Body of pancreas (tissue), 4 donors: ENCODE measurements at regions not wholly inside any gene's neighbourhood (a gene's known extent, or its start where the extent isn't known, plus 50 kb on each side); places are given as distances from the start of the nearest gene placed in this dataset.

Source experiments
- ATAC-seq: fragments of 150-250 bp; one replicate; pipeline ENCODE4 v1.9.1; 2016
- DNase-seq, 4 donors: peaks; one replicate each; pipeline ENCODE4 v3.0.0-alpha.2; 2019
- H3K27ac ChIP-seq, 4 donors: fragments of 200-600 bp; sonication (generic); 1 replicate in 3 of 4; 2 replicates in 1 of 4; pipeline versions ENCODE4 v1.5.1 to v1.6.1; 2016 to 2019; ENCODE audit warnings: mild to moderate bottlenecking in 1 of 4, mixed read lengths in 1 of 4, moderate library complexity in 1 of 4
- H3K27me3 ChIP-seq, 2 donors: fragments of 200-600 bp; sonication (generic); one replicate each; pipeline ENCODE4 v1.6.0; 2016; ENCODE audit warnings: mild to moderate bottlenecking in 1 of 2
- H3K36me3 ChIP-seq, 2 donors: fragments of 200-600 bp; sonication (generic); replicated peaks in 1 of 2; 2 replicates each; pipeline ENCODE4 v1.5.1; 2016; ENCODE audit warnings: low read depth in 2 of 2; ENCODE audit not compliant: insufficient read depth in 1 of 2
- H3K4me1 ChIP-seq: fragments of 200-600 bp; sonication (generic); one replicate; pipeline ENCODE4 v1.6.0; 2016
- H3K4me3 ChIP-seq, 2 donors: fragments of 200-600 bp; sonication (generic); 1 replicate in 1 of 2; 2 replicates in 1 of 2; pipeline ENCODE4 v1.5.1; 2016 to 2019
- H3K9me3 ChIP-seq, 3 donors: fragments of 200-600 bp; sonication (generic); 1 replicate in 2 of 3; 2 replicates in 1 of 3; pipeline ENCODE4 v1.5.1; 2016
- POLR2A ChIP-seq, 3 donors: fragments of 450-650 bp; IDR thresholded peaks; one replicate each; pipeline ENCODE4 v1.6.1; 2016; ENCODE audit warnings: antibody characterized with exemption in 3 of 3, mild to moderate bottlenecking in 2 of 3
- WGBS, 2 donors: methylation state at CpG; one replicate each; pipeline ENCODE4 v1.1.5; 2017; 5-methylcytosine and 5-hydroxymethylcytosine counted together
- intact Hi-C: fragments of 100-400 bp; cut with DNase I; formaldehyde crosslinking; loops from one replicate; pipeline ENCODE4 v1.15.1; 2023
- TF ChIP-seq, protein P1 (sequence below), 7 experiments: fragments of 450-650 bp in 4 of 7; fragments of 200-600 bp in 3 of 7; sonication (generic) in 3 of 7; IDR thresholded peaks; one replicate each; pipeline ENCODE4 v1.5.1; 2016 to 2019; ENCODE audit warnings: antibody characterized with exemption in 7 of 7

DNA sequence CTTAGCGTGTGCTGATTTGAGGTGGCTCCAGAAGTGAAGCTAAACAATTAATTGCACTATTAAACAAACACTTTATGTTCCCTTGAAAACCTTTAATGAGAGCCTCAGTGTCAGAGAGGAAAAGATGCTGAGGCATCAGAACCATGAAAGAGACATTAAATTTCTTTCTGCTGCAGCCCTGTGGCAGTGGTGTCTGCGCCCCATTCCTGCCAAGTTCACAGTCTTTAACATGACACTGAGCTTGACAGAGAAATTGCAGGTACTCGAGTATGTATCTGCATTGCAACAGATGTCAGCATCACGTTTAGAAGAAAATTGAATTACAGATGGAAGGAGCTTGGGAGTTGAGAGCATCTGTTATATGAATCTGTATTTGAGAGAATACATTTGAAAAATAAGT is 111.3 kb upstream of the CREB1 start:
- DNase-seq (no peak), ATAC-seq (no peak)
- no peak for TF ChIP-seq POLR2A (IDR thresholded peaks at IDR 0.05)
- TF ChIP-seq, protein P1, sequence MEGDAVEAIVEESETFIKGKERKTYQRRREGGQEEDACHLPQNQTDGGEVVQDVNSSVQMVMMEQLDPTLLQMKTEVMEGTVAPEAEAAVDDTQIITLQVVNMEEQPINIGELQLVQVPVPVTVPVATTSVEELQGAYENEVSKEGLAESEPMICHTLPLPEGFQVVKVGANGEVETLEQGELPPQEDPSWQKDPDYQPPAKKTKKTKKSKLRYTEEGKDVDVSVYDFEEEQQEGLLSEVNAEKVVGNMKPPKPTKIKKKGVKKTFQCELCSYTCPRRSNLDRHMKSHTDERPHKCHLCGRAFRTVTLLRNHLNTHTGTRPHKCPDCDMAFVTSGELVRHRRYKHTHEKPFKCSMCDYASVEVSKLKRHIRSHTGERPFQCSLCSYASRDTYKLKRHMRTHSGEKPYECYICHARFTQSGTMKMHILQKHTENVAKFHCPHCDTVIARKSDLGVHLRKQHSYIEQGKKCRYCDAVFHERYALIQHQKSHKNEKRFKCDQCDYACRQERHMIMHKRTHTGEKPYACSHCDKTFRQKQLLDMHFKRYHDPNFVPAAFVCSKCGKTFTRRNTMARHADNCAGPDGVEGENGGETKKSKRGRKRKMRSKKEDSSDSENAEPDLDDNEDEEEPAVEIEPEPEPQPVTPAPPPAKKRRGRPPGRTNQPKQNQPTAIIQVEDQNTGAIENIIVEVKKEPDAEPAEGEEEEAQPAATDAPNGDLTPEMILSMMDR (IDR thresholded peaks at IDR 0.05), result no peak
- H3K4me1 ChIP-seq, result no peaks in the 10 kb centered on the region
- no peaks in the 10 kb centered on the region for H3K27me3 ChIP-seq
- H3K27ac ChIP-seq, result no peak overlapping the region
- 35 to 48% methylated on average over 4 of the region's 4 CpGs for WGBS, 2 donors
- H3K4me3 ChIP-seq, result no peak overlapping the region
- intact Hi-C loops, result no loop called here
- H3K9me3 ChIP-seq, result no peaks in the 10 kb centered on the region
- no peaks in the 10 kb centered on the region for H3K36me3 ChIP-seq

DNA sequence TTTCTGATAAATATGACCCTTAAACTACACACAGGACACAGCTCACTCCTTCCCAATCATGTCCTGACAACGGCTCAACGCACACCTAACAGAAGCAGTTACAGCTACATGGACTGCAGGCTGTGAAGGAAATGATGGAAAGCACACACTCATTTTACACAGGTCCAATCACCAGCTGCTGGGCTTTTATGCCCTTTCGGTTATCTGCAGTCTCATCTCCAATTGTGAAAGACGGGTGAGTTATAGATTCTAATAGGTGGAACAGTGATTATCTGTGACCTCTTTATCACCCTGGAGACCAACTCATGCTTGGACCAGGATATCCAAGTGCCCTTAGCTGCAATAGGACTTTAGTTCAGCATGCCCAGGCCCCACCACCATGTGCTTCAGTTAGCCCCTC is 110.4 kb upstream of the CREB1 start:
- ATAC-seq, result no peak
- TF ChIP-seq POLR2A (IDR thresholded peaks at IDR 0.05), result no peak
- TF ChIP-seq, protein P1 (IDR thresholded peaks at IDR 0.05), result no peak

DNA sequence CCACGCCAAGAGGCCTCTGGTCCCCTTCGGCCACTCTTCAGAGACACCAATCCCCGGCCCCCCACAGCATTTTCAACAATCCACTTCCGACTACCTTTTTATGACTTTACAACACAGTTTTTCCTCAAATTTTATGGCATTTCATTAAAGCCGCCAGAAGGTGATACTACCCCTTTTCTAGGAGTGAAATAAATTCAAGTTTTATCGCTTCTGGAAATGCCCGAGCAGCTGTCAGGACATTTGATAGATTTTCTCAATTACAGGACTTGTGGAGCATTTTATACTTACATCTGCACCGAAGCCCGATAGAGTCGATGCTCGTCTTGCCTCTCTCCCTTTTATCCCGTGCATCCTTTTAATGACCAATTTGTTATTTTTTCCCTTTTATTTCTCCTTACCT is 108.1 kb upstream of the CREB1 start:
- no peak overlapping the region for H3K27ac ChIP-seq
- WGBS, 2 donors, result 82 to 85% methylated on average over 12 of the region's 12 CpGs

More for the DNA sequence above, 110.4 kb upstream of the CREB1 start:
- DNase-seq, result no peak
- intact Hi-C loops, result no loop called here
- Histone ChIP-seq H3K4me3 (no peak overlapping the region), H3K9me3 (no peaks in the 10 kb centered on the region), H3K27me3 (no peaks in the 10 kb centered on the region), H3K36me3 (no peaks in the 10 kb centered on the region), H3K27ac (no peak overlapping the region), H3K4me1 (no peaks in the 10 kb centered on the region)
- WGBS, 2 donors, result 73 to 76% methylated on average over 4 of the region's 4 CpGs

DNA sequence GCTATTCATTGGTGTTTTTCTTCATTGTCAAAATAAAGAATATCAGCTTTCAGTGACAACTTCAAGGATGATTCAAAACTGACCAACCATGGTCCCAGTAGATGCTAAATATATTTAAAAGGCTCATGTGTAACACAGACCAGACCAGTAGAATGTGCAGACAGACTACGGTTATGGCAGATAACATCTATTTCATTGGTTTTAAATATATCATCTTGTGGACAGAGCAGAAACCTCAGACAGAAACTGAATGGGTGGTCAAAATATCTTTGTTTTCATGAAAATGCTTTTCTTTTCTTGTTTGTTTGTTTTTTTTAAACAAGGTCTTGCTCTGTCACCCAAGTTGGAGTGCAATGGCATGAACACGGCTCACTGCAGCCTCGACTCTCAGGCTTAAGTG is 107.4 kb upstream of the CREB1 start:
- intact Hi-C loops, result no loop called here
- Histone ChIP-seq H3K27ac (no peak overlapping the region), H3K36me3 (no peaks in the 10 kb centered on the region), H3K4me1 (no peaks in the 10 kb centered on the region), H3K9me3 (no peaks in the 10 kb centered on the region), H3K4me3 (no peak overlapping the region), H3K27me3 (no peaks in the 10 kb centered on the region)
- DNase-seq (no peak), ATAC-seq (no peak)
- 82 to 90% methylated on average over 3 of the region's 3 CpGs for WGBS, 2 donors
- TF ChIP-seq POLR2A (IDR thresholded peaks at IDR 0.05), result no peak
- TF ChIP-seq, protein P1 (IDR thresholded peaks at IDR 0.05), result no peak

More for the DNA sequence above, 108.1 kb upstream of the CREB1 start:
- intact Hi-C loops, result no loop called here
- H3K9me3 ChIP-seq, result no peaks in the 10 kb centered on the region
- H3K4me1 ChIP-seq, result no peaks in the 10 kb centered on the region
- no peaks in the 10 kb centered on the region for H3K27me3 ChIP-seq
- H3K4me3 ChIP-seq, result no peak overlapping the region
- ATAC-seq, result no peak
- H3K36me3 ChIP-seq, result no peaks in the 10 kb centered on the region
- TF ChIP-seq, protein P1 (IDR thresholded peaks at IDR 0.05), result no peak
- no peak for TF ChIP-seq POLR2A (IDR thresholded peaks at IDR 0.05)
- no peak for DNase-seq

DNA sequence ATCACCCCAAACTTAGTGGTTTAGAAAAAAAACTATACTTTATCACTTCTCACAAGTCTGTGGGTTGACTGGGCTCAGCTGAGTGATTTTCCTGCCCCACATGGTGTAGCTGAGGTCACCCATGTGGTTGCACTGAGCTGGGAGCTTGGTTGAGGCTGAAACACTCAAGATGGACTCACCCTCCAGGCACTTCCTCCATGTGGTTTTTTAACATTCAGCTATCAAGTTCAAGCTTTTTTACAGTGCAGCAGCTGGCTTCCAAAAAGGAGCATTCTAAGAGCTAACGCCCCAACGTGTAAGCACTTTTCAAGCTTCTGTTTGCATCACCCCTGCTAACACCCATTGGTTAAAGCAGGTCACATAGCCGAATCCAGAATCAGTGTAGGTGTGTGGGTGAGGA is 105.9 kb upstream of the CREB1 start:
- no peak overlapping the region for H3K27ac ChIP-seq
- H3K36me3 ChIP-seq, result no peaks in the 10 kb centered on the region
- DNase-seq, result no peak
- no peaks in the 10 kb centered on the region for H3K9me3 ChIP-seq
- no peak for TF ChIP-seq POLR2A (IDR thresholded peaks at IDR 0.05)
- TF ChIP-seq, protein P1 (IDR thresholded peaks at IDR 0.05), result no peak
- no peak for ATAC-seq
- no peaks in the 10 kb centered on the region for H3K4me1 ChIP-seq
- intact Hi-C loops, result no loop called here
- H3K4me3 ChIP-seq, result no peak overlapping the region
- WGBS, 2 donors, result 52 to 54% methylated on average over 3 of the region's 3 CpGs
- H3K27me3 ChIP-seq, result no peaks in the 10 kb centered on the region
